H9 (cell line): ENCODE measurements at regions not wholly inside any gene's neighbourhood (a gene's known extent, or its start where the extent isn't known, plus 50 kb on each side); places are given as distances from the start of the nearest gene placed in this dataset.

Experiments
- DNase-seq: peaks from one replicate; pipeline ENCODE4 v3.0.0-alpha.2; 2017
- H2AFZ ChIP-seq: one replicate; pipeline ENCODE4 v1.6.1; 2013; ENCODE audit warnings: mild to moderate bottlenecking, low read length, control low read depth, moderate library complexity
- H2AK5ac ChIP-seq: 2 replicates; pipeline ENCODE4 v1.6.1; 2013; ENCODE audit warnings: low read length, control low read depth, mixed read lengths; ENCODE audit not compliant: insufficient read length
- H2BK120ac ChIP-seq: one replicate; pipeline ENCODE4 v1.6.1; 2013; ENCODE audit warnings: low read depth, mild to moderate bottlenecking, low read length, control low read depth, inconsistent platforms; ENCODE audit not compliant: poor library complexity, severe bottlenecking
- H2BK12ac ChIP-seq: 2 replicates; pipeline ENCODE4 v1.6.1; 2013; ENCODE audit warnings: low read length, control low read depth, mixed read lengths, low read depth; ENCODE audit not compliant: insufficient read length
- H2BK15ac ChIP-seq: 2 replicates; pipeline ENCODE4 v1.6.1; 2013; ENCODE audit warnings: low read depth, low read length, control low read depth
- H2BK20ac ChIP-seq: one replicate; pipeline ENCODE4 v1.6.1; 2013; ENCODE audit warnings: low read depth, mild to moderate bottlenecking, low read length, control low read depth, inconsistent platforms; ENCODE audit not compliant: poor library complexity, severe bottlenecking
- H2BK5ac ChIP-seq: 2 replicates; pipeline ENCODE4 v1.6.1; 2013; ENCODE audit warnings: low read length, control low read depth, mixed read lengths; ENCODE audit not compliant: insufficient read length
- H3K14ac ChIP-seq: 2 replicates; pipeline ENCODE4 v1.6.1; 2013; ENCODE audit warnings: low read length, control low read depth; ENCODE audit not compliant: insufficient read depth
- H3K18ac ChIP-seq: 2 replicates; pipeline ENCODE4 v1.6.1; 2013; ENCODE audit warnings: low read depth, mild to moderate bottlenecking, mixed read lengths, low read length, control low read depth; ENCODE audit not compliant: insufficient read length
- H3K23ac ChIP-seq: 2 replicates; pipeline ENCODE4 v1.6.1; 2013; ENCODE audit warnings: low read length, control low read depth, mixed read lengths, low read depth; ENCODE audit not compliant: insufficient read length
- H3K23me2 ChIP-seq: 2 replicates; pipeline ENCODE4 v1.6.1; 2013; ENCODE audit warnings: low read depth, mild to moderate bottlenecking, mixed read lengths, low read length, control low read depth; ENCODE audit not compliant: insufficient read length, poor library complexity, severe bottlenecking
- H3K27ac ChIP-seq: 2 replicates; pipeline ENCODE4 v1.5.1; 2013; ENCODE audit warnings: low read length, control low read depth, mixed read lengths, low read depth; ENCODE audit not compliant: insufficient read length
- H3K27me3 ChIP-seq: 2 replicates; pipeline ENCODE4 v1.6.1; 2013; ENCODE audit warnings: low read length, control low read depth, inconsistent platforms; ENCODE audit not compliant: insufficient read depth
- H3K4ac ChIP-seq: 2 replicates; pipeline ENCODE4 v1.6.1; 2013; ENCODE audit warnings: low read depth, mild to moderate bottlenecking, control low read depth, inconsistent platforms, low read length, moderate library complexity
- H3K4me1 ChIP-seq: 2 replicates; pipeline ENCODE4 v1.6.1; 2013; ENCODE audit warnings: low read length, control low read depth, inconsistent platforms; ENCODE audit not compliant: insufficient read depth
- H3K4me2 ChIP-seq: 2 replicates; pipeline ENCODE4 v1.6.1; 2013; ENCODE audit warnings: low read length, control low read depth, mixed read lengths; ENCODE audit not compliant: insufficient read length, insufficient read depth
- H3K56ac ChIP-seq: 2 replicates; pipeline ENCODE4 v1.6.1; 2013; ENCODE audit warnings: low read depth, mild to moderate bottlenecking, mixed read lengths, low read length, control low read depth; ENCODE audit not compliant: insufficient read length
- H3K79me1 ChIP-seq: 2 replicates; pipeline ENCODE4 v1.6.1; 2013; ENCODE audit warnings: low read depth, mild to moderate bottlenecking, moderate library complexity, low read length, control low read depth, inconsistent platforms; ENCODE audit not compliant: insufficient read depth, poor library complexity, severe bottlenecking
- H3K79me2 ChIP-seq: 2 replicates; pipeline ENCODE4 v1.6.1; 2013; ENCODE audit warnings: low read length, control low read depth, inconsistent platforms; ENCODE audit not compliant: insufficient read depth
- H3K9ac ChIP-seq: 2 replicates; pipeline ENCODE4 v1.6.1; 2013; ENCODE audit warnings: low read length, control low read depth, mixed read lengths; ENCODE audit not compliant: insufficient read length; ENCODE audit errors: extremely low read depth
- H3K9me3 ChIP-seq: one replicate; pipeline ENCODE4 v1.6.1; 2013; ENCODE audit warnings: low read depth, low read length, inconsistent platforms; ENCODE audit not compliant: control insufficient read depth
- H3T11ph ChIP-seq: one replicate; pipeline ENCODE4 v1.6.1; 2013; ENCODE audit warnings: mild to moderate bottlenecking, low read length, control low read depth, inconsistent platforms
- H4K20me1 ChIP-seq: one replicate; pipeline ENCODE4 v1.6.1; 2013; ENCODE audit not compliant: control insufficient read depth, insufficient read length, insufficient read depth
- H4K5ac ChIP-seq: 2 replicates; pipeline ENCODE4 v1.6.1; 2013; ENCODE audit warnings: low read depth, mild to moderate bottlenecking, mixed read lengths, low read length, control low read depth; ENCODE audit not compliant: insufficient read length
- H4K8ac ChIP-seq: replicated peaks from 2 replicates; pipeline ENCODE4 v1.6.1; 2013; ENCODE audit warnings: low read length, control low read depth, mixed read lengths, low read depth; ENCODE audit not compliant: insufficient read length
- H4K91ac ChIP-seq: 2 replicates; pipeline ENCODE4 v1.6.1; 2013; ENCODE audit warnings: low read depth, mild to moderate bottlenecking, moderate library complexity, mixed read lengths, low read length, control low read depth; ENCODE audit not compliant: insufficient read length
- H3K27ac Mint-ChIP-seq, 3 experiments: 2 replicates in 2 of 3; 3 replicates in 1 of 3; pipeline ENCODE4 v1.8.0; 2020 to 2021; ENCODE audit warnings: mixed read lengths in 3 of 3, mild to moderate bottlenecking in 1 of 3, moderate library complexity in 1 of 3
- H3K27me3 Mint-ChIP-seq: 2 replicates; pipeline ENCODE4 v1.8.0; 2021; ENCODE audit warnings: low read depth, mild to moderate bottlenecking, moderate library complexity, mixed read lengths
- H3K36me3 Mint-ChIP-seq, 3 experiments: 2 replicates in 2 of 3; 3 replicates in 1 of 3; pipeline ENCODE4 v1.8.0; 2020 to 2021; ENCODE audit warnings: low read depth in 3 of 3, mixed read lengths in 3 of 3; ENCODE audit not compliant: insufficient read depth in 1 of 3
- H3K4me1 Mint-ChIP-seq, 2 experiments: 2 replicates each; pipeline ENCODE4 v1.8.0; 2020; ENCODE audit warnings: mixed read lengths in 2 of 2
- H3K4me3 Mint-ChIP-seq, 2 experiments: 2 replicates in 1 of 2; 3 replicates in 1 of 2; pipeline ENCODE4 v1.8.0; 2020 to 2021; ENCODE audit warnings: mild to moderate bottlenecking in 2 of 2, mixed read lengths in 2 of 2, moderate library complexity in 1 of 2
- H3K9me3 Mint-ChIP-seq, 2 experiments: 2 replicates in 1 of 2; 3 replicates in 1 of 2; pipeline ENCODE4 v1.8.0; 2020; ENCODE audit warnings: mild to moderate bottlenecking in 2 of 2, mixed read lengths in 2 of 2, moderate library complexity in 1 of 2
- CTCF ChIP-seq: fragments of 200-600 bp; sonication (generic); conservative IDR thresholded peaks from 3 replicates; pipeline ENCODE4 v1.8.0; 2021; ENCODE audit warnings: antibody characterized with exemption, mild to moderate bottlenecking
- WGBS: extraction: QIAGEN DNeasy Blood & Tissue Kit; methylation state at CpG from one replicate; pipeline ENCODE4 v1.1.7; 2013; ENCODE audit warnings: missing lambda C conversion rate, low lambda C conversion rate, mixed read lengths; ENCODE audit not compliant: insufficient read length; ENCODE audit errors: extremely low coverage; 5-methylcytosine and 5-hydroxymethylcytosine counted together

- H4K5ac ChIP-seq = no peak overlapping the region
- H3K4ac ChIP-seq = no peak overlapping the region
- no peak overlapping the region for H4K8ac ChIP-seq
- no peak overlapping the region for H3K14ac ChIP-seq
- Mint-ChIP-seq H3K4me3 (no peak overlapping the region), H3K9me3 (no peaks in the 10 kb centered on the region), H3K36me3 (peaks cover 0 to 2% (median 0%) of the 10 kb centered on the region in 3 experiments; a peak in 2 of 7 replicates), H3K4me1 (peaks cover 0 to 3% of the 10 kb centered on the region in 2 experiments; a peak in 1 of 4 replicates), H3K27me3 (no peaks in the 10 kb centered on the region), H3K27ac (no peak overlapping the region)
- H2AK5ac ChIP-seq = no peak overlapping the region
- H3K27ac ChIP-seq = no peak overlapping the region
- no peaks in the 10 kb centered on the region for H3K9me3 ChIP-seq
- H3K56ac ChIP-seq = no peak overlapping the region
- H4K20me1 ChIP-seq = no peaks in the 10 kb centered on the region
- no peaks in the 10 kb centered on the region for H3K79me1 ChIP-seq
- H2BK5ac ChIP-seq = no peak overlapping the region
- no peak overlapping the region for H3T11ph ChIP-seq
- H2AFZ ChIP-seq = no peak overlapping the region
- no peaks in the 10 kb centered on the region for H3K79me2 ChIP-seq
- DNase-seq = no peak
- H3K18ac ChIP-seq = no peak overlapping the region
- H4K91ac ChIP-seq = no peak overlapping the region
- H3K4me1 ChIP-seq = no peaks in the 10 kb centered on the region
- H2BK12ac ChIP-seq = no peak overlapping the region
- no peak for TF ChIP-seq CTCF
- no peak overlapping the region for H2BK15ac ChIP-seq
- no peak overlapping the region for H3K9ac ChIP-seq
- no peak overlapping the region for H2BK20ac ChIP-seq
- H3K27me3 ChIP-seq = no peaks in the 10 kb centered on the region
- no peaks in the 10 kb centered on the region for H3K23me2 ChIP-seq
- H3K23ac ChIP-seq = no peak overlapping the region
- no peak overlapping the region for H3K4me2 ChIP-seq
- H2BK120ac ChIP-seq = no peak overlapping the region
- WGBS = no CpG with 5 or more reads among the region's 2 CpGs
Observed at GRCh38 chr9:2502760-2503159, 118.8 kb upstream of the VLDLR start.
